NB4 (cell line): ENCODE measurements at regions not wholly inside any gene's neighbourhood (a gene's known extent, or its start where the extent isn't known, plus 50 kb on each side); places are given as distances from the start of the nearest gene placed in this dataset.

Source experiments
- DNase-seq: peaks from one replicate; pipeline ENCODE4 v3.0.0; 2010; ENCODE audit warnings: low read depth
- H3K4me3 ChIP-seq: one replicate; pipeline ENCODE4 v1.5.1; 2011; ENCODE audit warnings: mild to moderate bottlenecking, low read depth, low read length, moderate library complexity
- CTCF ChIP-seq: IDR thresholded peaks from one replicate; pipeline ENCODE4 v1.5.1; 2012; ENCODE audit warnings: low read depth, low read length
- MAX ChIP-seq: IDR thresholded peaks from 2 replicates; pipeline ENCODE4 v1.6.1; 2011; ENCODE audit warnings: low read depth, low read length
- MYC ChIP-seq: IDR thresholded peaks from 2 replicates; pipeline ENCODE4 v1.6.1; 2011; ENCODE audit warnings: low read depth, low read length
- POLR2A ChIP-seq: IDR thresholded peaks from 2 replicates; pipeline ENCODE4 v1.6.1; 2011; ENCODE audit warnings: mild to moderate bottlenecking; ENCODE audit not compliant: insufficient read length; ENCODE audit errors: extremely low read depth

DNA sequence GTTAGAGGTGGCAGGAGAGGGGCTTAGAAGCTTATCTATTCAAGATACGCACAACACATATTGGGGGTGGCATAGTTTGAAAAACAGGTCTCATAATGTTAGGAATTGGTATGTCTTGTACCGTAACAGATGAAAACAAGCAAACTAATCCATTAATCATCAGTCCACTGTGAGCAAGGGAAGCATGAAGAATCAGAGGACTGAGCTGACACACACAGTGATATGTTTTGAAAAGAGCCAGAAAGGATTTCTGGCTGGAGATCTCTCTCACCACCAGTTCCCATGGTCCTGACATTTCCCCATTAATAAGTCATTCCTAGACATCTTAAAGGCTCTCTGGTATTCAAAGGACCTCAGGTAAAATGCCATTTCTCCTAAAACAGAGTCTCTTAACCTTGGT, 158.8 kb upstream of the PHACTR1 start:
- no peak for DNase-seq
- H3K4me3 ChIP-seq = no peak overlapping the region
- TF ChIP-seq MYC = no peak
- no peak for TF ChIP-seq MAX
- no peak for TF ChIP-seq POLR2A
- no peak for TF ChIP-seq CTCF

- no peak for TF ChIP-seq MYC
- no peak for TF ChIP-seq CTCF
- no peak for TF ChIP-seq MAX
- no peak for TF ChIP-seq POLR2A
- H3K4me3 ChIP-seq = no peak overlapping the region
- DNase-seq = no peak
Measured at GRCh38 chr6:12560315-12560714, 156.3 kb upstream of the PHACTR1 start.

DNA sequence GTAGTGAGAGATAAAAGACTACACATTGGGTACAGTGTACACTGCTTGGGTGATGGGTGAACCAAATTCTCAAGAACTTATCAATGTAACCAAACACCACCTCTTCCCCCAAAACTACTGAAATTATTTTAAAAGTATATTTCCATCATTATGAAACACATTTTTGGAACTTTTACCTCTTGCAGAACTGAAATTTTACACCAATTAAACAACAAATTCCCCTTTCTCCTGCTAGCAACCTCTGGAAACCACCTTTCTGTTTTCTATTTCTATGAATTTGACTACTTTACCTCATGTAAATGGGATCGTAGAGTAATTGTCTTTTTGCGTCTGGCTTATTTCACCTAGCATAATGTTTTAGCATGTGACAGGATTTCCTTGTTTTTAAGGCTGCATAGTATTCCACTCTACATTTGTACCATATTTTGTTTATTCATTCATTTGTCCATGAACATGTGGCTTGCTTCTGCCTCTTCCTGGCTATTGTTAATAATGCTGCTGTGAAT, 149.9 kb upstream of the PHACTR1 start:
- TF ChIP-seq MYC (no peak), MAX (no peak), CTCF (no peak), POLR2A (no peak)
- no peak for DNase-seq

GRCh38 chr6:12567682-12568081, 148.9 kb upstream of the PHACTR1 start:
- no peak for TF ChIP-seq MAX
- no peak for TF ChIP-seq CTCF
- TF ChIP-seq MYC = no peak
- no peak for TF ChIP-seq POLR2A
- no peak for DNase-seq
- no peak overlapping the region for H3K4me3 ChIP-seq

More for the DNA sequence above, 149.9 kb upstream of the PHACTR1 start:
- H3K4me3 ChIP-seq = no peak overlapping the region

- no peak overlapping the region for H3K4me3 ChIP-seq
- DNase-seq = no peak
- TF ChIP-seq CTCF (no peak), MAX (no peak), POLR2A (no peak), MYC (no peak)
Measured at GRCh38 chr6:12569646-12570045, 146.9 kb upstream of the PHACTR1 start.

GRCh38 chr6:12570461-12571030, 146.0 kb upstream of the PHACTR1 start:
- no peak for TF ChIP-seq CTCF
- TF ChIP-seq MYC = no peak
- no peak overlapping the region for H3K4me3 ChIP-seq
- no peak for DNase-seq
